HG02885 (cell line): ENCODE measurements at regions not wholly inside any gene's neighbourhood (a gene's known extent, or its start where the extent isn't known, plus 50 kb on each side); places are given as distances from the start of the nearest gene placed in this dataset.

ENCODE experiments used
- ATAC-seq: cut with Tn5 transposase; IDR thresholded peaks from one replicate; pipeline ENCODE4 v1.9.1; 2021; ENCODE audit warnings: mild to moderate bottlenecking; ENCODE audit not compliant: unreplicated experiment, poor library complexity

- no peak for ATAC-seq
Measured at GRCh38 chrX:9308426-9308825, 156.4 kb upstream of the TBL1X start.

- ATAC-seq: no peak
Measured at GRCh38 chrX:9310616-9311015, 154.2 kb upstream of the TBL1X start.

GRCh38 chrX:9311421-9312160 is 153.3 kb upstream of the TBL1X start:
- ATAC-seq: no peak

GRCh38 chrX:9312922-9313867 is 151.7 kb upstream of the TBL1X start:
- peak; percentile 86 for ATAC-seq

GRCh38 chrX:9315086-9315485 is 149.8 kb upstream of the TBL1X start:
- no peak for ATAC-seq

- ATAC-seq: no peak
Measured at GRCh38 chrX:9316096-9316495, 148.8 kb upstream of the TBL1X start.

- ATAC-seq: no peak
Measured at GRCh38 chrX:9317176-9317575, 147.7 kb upstream of the TBL1X start.

- ATAC-seq: no peak
Measured at GRCh38 chrX:9318213-9318612, 146.6 kb upstream of the TBL1X start.

GRCh38 chrX:9318766-9319165 is 146.1 kb upstream of the TBL1X start:
- no peak for ATAC-seq

- ATAC-seq: no peak
Measured at GRCh38 chrX:9320940-9321339, 143.9 kb upstream of the TBL1X start.

- ATAC-seq: no peak
Measured at GRCh38 chrX:9324676-9325075, 140.2 kb upstream of the TBL1X start.

- ATAC-seq: no peak
Measured at GRCh38 chrX:9326369-9326768, 138.5 kb upstream of the TBL1X start.

- ATAC-seq: no peak
Measured at GRCh38 chrX:9327086-9327746, 137.6 kb upstream of the TBL1X start.

- ATAC-seq: no peak
Measured at GRCh38 chrX:9327747-9328145, 137.1 kb upstream of the TBL1X start.

- no peak for ATAC-seq
Measured at GRCh38 chrX:9329056-9329455, 135.8 kb upstream of the TBL1X start.

GRCh38 chrX:9330249-9330982 is 134.4 kb upstream of the TBL1X start:
- no peak for ATAC-seq

- no peak for ATAC-seq
Measured at GRCh38 chrX:9333873-9334560, 130.8 kb upstream of the TBL1X start.

GRCh38 chrX:9335251-9335650 is 129.6 kb upstream of the TBL1X start:
- ATAC-seq: no peak

- no peak for ATAC-seq
Measured at GRCh38 chrX:9336456-9336855, 128.4 kb upstream of the TBL1X start.

GRCh38 chrX:9337046-9337445 is 127.8 kb upstream of the TBL1X start:
- no peak for ATAC-seq
